Body of pancreas (tissue), 4 donors: ENCODE measurements at regions not wholly inside any gene's neighbourhood (a gene's known extent, or its start where the extent isn't known, plus 50 kb on each side); places are given as distances from the start of the nearest gene placed in this dataset.

ENCODE experiments used
- ATAC-seq: fragments of 150-250 bp; one replicate; pipeline ENCODE4 v1.9.1; 2016
- DNase-seq, 4 donors: peaks; one replicate each; pipeline ENCODE4 v3.0.0-alpha.2; 2019
- H3K27ac ChIP-seq, 4 donors: fragments of 200-600 bp; sonication (generic); 1 replicate in 3 of 4; 2 replicates in 1 of 4; pipeline versions ENCODE4 v1.5.1 to v1.6.1; 2016 to 2019; ENCODE audit warnings: mild to moderate bottlenecking in 1 of 4, mixed read lengths in 1 of 4, moderate library complexity in 1 of 4
- H3K27me3 ChIP-seq, 2 donors: fragments of 200-600 bp; sonication (generic); one replicate each; pipeline ENCODE4 v1.6.0; 2016; ENCODE audit warnings: mild to moderate bottlenecking in 1 of 2
- H3K36me3 ChIP-seq, 2 donors: fragments of 200-600 bp; sonication (generic); replicated peaks in 1 of 2; 2 replicates each; pipeline ENCODE4 v1.5.1; 2016; ENCODE audit warnings: low read depth in 2 of 2; ENCODE audit not compliant: insufficient read depth in 1 of 2
- H3K4me1 ChIP-seq: fragments of 200-600 bp; sonication (generic); one replicate; pipeline ENCODE4 v1.6.0; 2016
- H3K4me3 ChIP-seq, 2 donors: fragments of 200-600 bp; sonication (generic); 1 replicate in 1 of 2; 2 replicates in 1 of 2; pipeline ENCODE4 v1.5.1; 2016 to 2019
- H3K9me3 ChIP-seq, 3 donors: fragments of 200-600 bp; sonication (generic); 1 replicate in 2 of 3; 2 replicates in 1 of 3; pipeline ENCODE4 v1.5.1; 2016
- POLR2A ChIP-seq, 3 donors: fragments of 450-650 bp; IDR thresholded peaks; one replicate each; pipeline ENCODE4 v1.6.1; 2016; ENCODE audit warnings: antibody characterized with exemption in 3 of 3, mild to moderate bottlenecking in 2 of 3
- WGBS, 2 donors: methylation state at CpG; one replicate each; pipeline ENCODE4 v1.1.5; 2017; 5-methylcytosine and 5-hydroxymethylcytosine counted together
- intact Hi-C: fragments of 100-400 bp; cut with DNase I; formaldehyde crosslinking; loops from one replicate; pipeline ENCODE4 v1.15.1; 2023
- TF ChIP-seq, protein P1 (sequence below), 7 experiments: fragments of 450-650 bp in 4 of 7; fragments of 200-600 bp in 3 of 7; sonication (generic) in 3 of 7; IDR thresholded peaks; one replicate each; pipeline ENCODE4 v1.5.1; 2016 to 2019; ENCODE audit warnings: antibody characterized with exemption in 7 of 7

DNA sequence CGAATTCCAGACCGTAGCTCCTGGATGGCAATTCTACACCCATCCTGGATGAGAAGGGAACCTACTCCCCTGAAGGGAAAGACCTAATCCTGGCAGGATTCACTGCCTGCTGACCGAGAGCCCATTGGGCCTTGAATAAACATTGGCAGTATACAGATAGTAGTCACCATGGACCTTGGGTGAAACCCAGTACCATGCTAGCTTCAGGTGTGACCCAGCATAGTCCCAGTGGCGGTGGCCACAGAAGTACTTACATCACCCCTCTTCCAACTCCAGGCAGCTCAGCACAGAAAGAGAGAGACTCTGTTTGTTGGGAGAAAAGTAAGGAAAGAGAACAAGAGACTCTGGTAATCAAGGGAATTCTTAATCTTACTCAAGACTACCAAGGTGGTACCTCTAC is 97.2 kb upstream of the SLC13A1 start:
- no peak for ATAC-seq
- Histone ChIP-seq H3K27me3 (no peaks in the 10 kb centered on the region), H3K4me1 (no peaks in the 10 kb centered on the region), H3K27ac (no peak overlapping the region), H3K36me3 (no peaks in the 10 kb centered on the region), H3K9me3 (no peaks in the 10 kb centered on the region), H3K4me3 (no peak overlapping the region)
- WGBS, 2 donors, result 85 to 89% methylated on average over 4 of the region's 4 CpGs
- DNase-seq, result no peak
- TF ChIP-seq, protein P1, sequence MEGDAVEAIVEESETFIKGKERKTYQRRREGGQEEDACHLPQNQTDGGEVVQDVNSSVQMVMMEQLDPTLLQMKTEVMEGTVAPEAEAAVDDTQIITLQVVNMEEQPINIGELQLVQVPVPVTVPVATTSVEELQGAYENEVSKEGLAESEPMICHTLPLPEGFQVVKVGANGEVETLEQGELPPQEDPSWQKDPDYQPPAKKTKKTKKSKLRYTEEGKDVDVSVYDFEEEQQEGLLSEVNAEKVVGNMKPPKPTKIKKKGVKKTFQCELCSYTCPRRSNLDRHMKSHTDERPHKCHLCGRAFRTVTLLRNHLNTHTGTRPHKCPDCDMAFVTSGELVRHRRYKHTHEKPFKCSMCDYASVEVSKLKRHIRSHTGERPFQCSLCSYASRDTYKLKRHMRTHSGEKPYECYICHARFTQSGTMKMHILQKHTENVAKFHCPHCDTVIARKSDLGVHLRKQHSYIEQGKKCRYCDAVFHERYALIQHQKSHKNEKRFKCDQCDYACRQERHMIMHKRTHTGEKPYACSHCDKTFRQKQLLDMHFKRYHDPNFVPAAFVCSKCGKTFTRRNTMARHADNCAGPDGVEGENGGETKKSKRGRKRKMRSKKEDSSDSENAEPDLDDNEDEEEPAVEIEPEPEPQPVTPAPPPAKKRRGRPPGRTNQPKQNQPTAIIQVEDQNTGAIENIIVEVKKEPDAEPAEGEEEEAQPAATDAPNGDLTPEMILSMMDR (IDR thresholded peaks at IDR 0.05), result no peak
- intact Hi-C loops, result no loop called here

DNA sequence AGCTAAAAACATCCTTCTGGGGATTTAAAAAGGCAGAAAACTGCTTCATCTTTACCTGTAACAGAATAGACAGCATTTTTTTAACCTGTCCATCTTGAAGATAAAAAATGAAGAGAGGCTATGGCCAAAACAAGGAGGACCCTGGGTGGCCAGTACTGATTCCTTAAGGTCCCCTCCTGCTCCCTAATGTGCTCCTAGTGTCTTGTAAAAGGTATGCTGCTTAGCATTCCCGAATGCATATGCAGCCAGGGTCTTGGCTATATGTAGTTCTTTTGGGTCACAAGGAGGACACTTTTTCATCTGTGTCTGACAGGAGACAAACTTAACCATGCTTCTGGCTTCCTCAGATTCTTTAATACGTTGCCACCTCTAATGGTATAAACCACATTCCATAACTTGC is 93.9 kb upstream of the SLC13A1 start:
- Histone ChIP-seq H3K27ac (no peak overlapping the region), H3K4me1 (no peaks in the 10 kb centered on the region), H3K27me3 (no peaks in the 10 kb centered on the region), H3K36me3 (no peaks in the 10 kb centered on the region), H3K4me3 (no peak overlapping the region), H3K9me3 (no peaks in the 10 kb centered on the region)
- TF ChIP-seq, protein P1 (IDR thresholded peaks at IDR 0.05), result no peak
- TF ChIP-seq POLR2A (IDR thresholded peaks at IDR 0.05), result no peak
- DNase-seq, result no peak
- WGBS, 2 donors, result 58 to 59% methylated on average over 2 of the region's 2 CpGs
- no peak for ATAC-seq
- intact Hi-C loops, result no loop called here

DNA sequence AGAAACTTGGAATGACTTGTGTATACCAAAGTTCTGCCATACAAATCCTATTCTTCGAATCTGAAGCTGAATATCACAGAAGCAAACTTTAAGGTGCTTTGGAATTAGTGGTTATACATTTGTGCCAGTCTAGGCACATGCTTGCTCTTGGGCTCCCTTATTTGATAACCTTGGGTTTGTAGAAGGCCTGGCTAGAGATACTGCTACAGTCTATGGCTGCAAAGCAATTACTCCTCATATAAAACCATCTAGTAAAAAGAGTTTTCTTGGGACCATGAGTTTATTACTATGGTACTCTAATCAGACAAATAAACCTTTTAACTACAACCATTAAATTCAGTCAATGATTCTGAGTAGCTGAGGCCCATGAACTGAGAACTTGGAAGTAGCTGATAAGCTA is 92.5 kb upstream of the SLC13A1 start:
- intact Hi-C loops, result no loop called here
- TF ChIP-seq POLR2A (IDR thresholded peaks at IDR 0.05), result no peak
- TF ChIP-seq, protein P1 (IDR thresholded peaks at IDR 0.05), result no peak
- 52 to 71% methylated on average over 1 of the region's 1 CpG for whole genome bisulfite sequencing, 2 donors

DNA sequence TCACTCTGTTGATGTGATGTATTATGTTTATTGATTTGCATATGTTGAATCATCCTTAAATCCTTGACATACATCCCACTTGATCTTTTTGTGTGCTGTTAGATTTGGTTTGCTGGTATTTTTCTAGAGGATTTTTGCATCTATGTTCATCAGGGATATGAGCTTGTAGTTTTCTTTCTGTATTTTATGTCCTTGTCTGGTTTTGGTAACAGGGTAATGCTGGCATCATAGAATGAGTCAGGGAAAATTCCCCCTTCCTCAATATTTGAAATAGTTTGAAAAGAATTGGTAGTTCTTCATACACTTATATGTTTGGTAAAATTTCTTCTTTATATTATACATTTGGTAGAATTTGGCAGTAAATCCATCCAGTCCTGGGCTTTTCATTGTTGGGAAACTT is 89.4 kb upstream of the SLC13A1 start:
- ATAC-seq, result no peak
- Histone ChIP-seq H3K4me3 (no peak overlapping the region), H3K27ac (no peak overlapping the region), H3K9me3 (no peaks in the 10 kb centered on the region), H3K4me1 (no peaks in the 10 kb centered on the region), H3K27me3 (no peaks in the 10 kb centered on the region), H3K36me3 (no peaks in the 10 kb centered on the region)
- intact Hi-C loops, result no loop called here
- no peak for DNase-seq
- TF ChIP-seq, protein P1 (IDR thresholded peaks at IDR 0.05), result no peak
- no peak for TF ChIP-seq POLR2A (IDR thresholded peaks at IDR 0.05)

More for the DNA sequence above, 92.5 kb upstream of the SLC13A1 start:
- ATAC-seq (no peak), DNase-seq (no peak)
- Histone ChIP-seq H3K27ac (no peak overlapping the region), H3K9me3 (no peaks in the 10 kb centered on the region), H3K36me3 (no peaks in the 10 kb centered on the region), H3K4me1 (no peaks in the 10 kb centered on the region), H3K4me3 (no peak overlapping the region), H3K27me3 (no peaks in the 10 kb centered on the region)

DNA sequence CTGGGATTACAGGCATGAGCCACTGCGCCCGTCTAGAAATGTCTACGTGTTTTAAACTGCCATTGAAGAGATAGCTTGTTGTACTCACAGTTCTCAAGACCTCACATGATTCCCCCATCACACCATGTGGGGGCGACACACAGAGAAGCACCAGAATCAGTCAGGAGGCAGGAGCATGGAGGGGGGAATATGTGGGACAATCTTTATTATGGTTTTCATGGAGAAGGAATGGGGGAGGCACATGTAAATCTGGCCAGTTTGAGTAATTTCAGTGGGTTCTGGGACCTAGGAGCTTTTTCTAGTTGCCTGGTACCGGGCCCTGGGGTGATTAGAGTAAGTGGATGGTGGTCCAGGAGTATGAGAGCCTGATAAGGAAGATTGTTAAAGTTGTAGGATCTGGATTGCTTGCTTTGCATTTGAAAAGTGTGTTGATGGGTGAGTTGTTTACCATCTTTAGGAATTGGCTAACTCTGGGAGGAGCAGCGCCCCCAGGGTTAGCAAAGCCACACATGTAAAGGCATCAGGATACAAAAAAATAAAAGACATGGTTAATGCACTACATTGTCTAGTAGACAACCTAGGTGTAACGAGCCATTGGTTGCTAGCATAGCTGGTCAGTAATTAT is 85.4 kb upstream of the SLC13A1 start:
- no peaks in the 10 kb centered on the region for H3K27me3 ChIP-seq
- ATAC-seq, result no peak
- no peaks in the 10 kb centered on the region for H3K4me1 ChIP-seq
- TF ChIP-seq POLR2A (IDR thresholded peaks at IDR 0.05), result no peak
- TF ChIP-seq, protein P1 (IDR thresholded peaks at IDR 0.05), result no peak
- H3K27ac ChIP-seq, result no peak overlapping the region
- no peaks in the 10 kb centered on the region for H3K36me3 ChIP-seq
- no peaks in the 10 kb centered on the region for H3K9me3 ChIP-seq
- WGBS, 2 donors, result 52% methylated on average over 7 of the region's 7 CpGs
- no peak overlapping the region for H3K4me3 ChIP-seq
- intact Hi-C loops, result no loop called here
- DNase-seq, result no peak
